Ishikawa (cell line): ENCODE measurements at regions not wholly inside any gene's neighbourhood (a gene's known extent, or its start where the extent isn't known, plus 50 kb on each side); places are given as distances from the start of the nearest gene placed in this dataset.

ENCODE experiments used
- CEBPB ChIP-seq: IDR thresholded peaks from 2 replicates; pipeline ENCODE4 v1.6.1; 2012
- CREB1 ChIP-seq: IDR thresholded peaks from 2 replicates; pipeline ENCODE4 v1.6.1; 2012; ENCODE audit warnings: low read depth
- EGR1 ChIP-seq: IDR thresholded peaks from 2 replicates; pipeline ENCODE4 v1.6.1; 2012
- EP300 ChIP-seq: IDR thresholded peaks from 2 replicates; pipeline ENCODE4 v1.6.1; 2012; ENCODE audit warnings: borderline replicate concordance
- FOXM1 ChIP-seq: IDR thresholded peaks from 2 replicates; pipeline ENCODE4 v1.6.1; 2012; ENCODE audit warnings: low read depth, borderline replicate concordance
- NFIC ChIP-seq: IDR thresholded peaks from 2 replicates; pipeline ENCODE4 v1.6.1; 2012
- RAD21 ChIP-seq: IDR thresholded peaks from 2 replicates; pipeline ENCODE4 v1.6.1; 2012; ENCODE audit warnings: low read depth
- TAF1 ChIP-seq: IDR thresholded peaks from 2 replicates; pipeline ENCODE4 v1.6.1; 2012; ENCODE audit warnings: low read depth, mild to moderate bottlenecking
- TCF12 ChIP-seq: IDR thresholded peaks from 2 replicates; pipeline ENCODE4 v1.6.1; 2012; ENCODE audit warnings: low read depth
- TEAD4 ChIP-seq: IDR thresholded peaks from 2 replicates; pipeline ENCODE4 v1.6.1; 2012
- YY1 ChIP-seq: IDR thresholded peaks from 2 replicates; pipeline ENCODE4 v1.6.1; 2012; ENCODE audit warnings: low read depth
- ZBTB7A ChIP-seq: IDR thresholded peaks from 2 replicates; pipeline ENCODE4 v1.6.1; 2012; ENCODE audit warnings: low read depth
- TF ChIP-seq, protein P1 (sequence below): IDR thresholded peaks from 2 replicates; pipeline ENCODE4 v1.6.1; 2012
- TF ChIP-seq, protein P2 (sequence below): IDR thresholded peaks from 2 replicates; pipeline ENCODE4 v1.6.1; 2012
- TF ChIP-seq, protein P3 (sequence below): IDR thresholded peaks from 2 replicates; pipeline ENCODE4 v1.6.1; 2012; ENCODE audit warnings: low read depth, mild to moderate bottlenecking

DNA sequence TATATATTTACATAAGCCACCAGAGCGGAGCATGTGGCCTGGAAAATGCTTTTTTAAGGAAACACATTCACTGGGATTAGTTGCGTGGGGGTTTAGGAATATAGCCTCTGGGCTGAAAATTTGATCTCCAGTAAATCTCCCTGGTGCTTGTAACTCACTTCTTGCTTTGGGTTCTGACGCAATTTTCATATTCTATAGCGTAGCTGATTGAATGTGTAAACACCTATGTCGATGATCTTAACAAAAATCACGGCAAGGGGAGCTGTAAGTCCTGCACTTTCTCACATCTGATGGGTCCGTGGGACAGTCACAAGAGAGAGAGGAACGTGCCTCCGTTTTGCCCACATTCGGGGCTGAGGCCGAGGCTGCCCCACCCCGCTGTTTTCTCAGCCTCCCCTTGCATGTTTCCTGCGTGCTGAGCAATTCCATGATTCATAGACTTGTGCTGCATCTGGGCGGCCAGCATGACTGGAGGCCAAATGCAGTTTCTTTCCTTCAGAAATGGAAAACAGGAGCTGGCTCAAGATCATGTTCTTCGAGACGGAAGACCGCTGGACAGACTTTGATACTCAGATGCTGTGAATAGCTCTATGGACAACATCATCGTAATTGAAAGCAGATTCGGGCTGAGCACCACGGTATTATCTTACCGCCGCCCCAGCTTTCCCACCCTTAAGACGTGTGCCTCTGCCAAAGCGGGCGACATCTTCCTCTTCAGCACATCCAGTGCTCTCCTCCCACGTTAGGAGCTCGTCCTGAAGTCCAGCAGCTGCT is 109.2 kb downstream of the TMEM18 start:
- TF ChIP-seq, protein P1, sequence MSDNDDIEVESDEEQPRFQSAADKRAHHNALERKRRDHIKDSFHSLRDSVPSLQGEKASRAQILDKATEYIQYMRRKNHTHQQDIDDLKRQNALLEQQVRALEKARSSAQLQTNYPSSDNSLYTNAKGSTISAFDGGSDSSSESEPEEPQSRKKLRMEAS, result no peak
- TF ChIP-seq FOXM1 (no peak), CEBPB (no peak), ZBTB7A (no peak), RAD21 (no peak), YY1 (no peak), CREB1 (no peak), EP300 (no peak), NFIC (no peak), EGR1 (no peak), TEAD4 (no peak)
- TF ChIP-seq, protein P2, sequence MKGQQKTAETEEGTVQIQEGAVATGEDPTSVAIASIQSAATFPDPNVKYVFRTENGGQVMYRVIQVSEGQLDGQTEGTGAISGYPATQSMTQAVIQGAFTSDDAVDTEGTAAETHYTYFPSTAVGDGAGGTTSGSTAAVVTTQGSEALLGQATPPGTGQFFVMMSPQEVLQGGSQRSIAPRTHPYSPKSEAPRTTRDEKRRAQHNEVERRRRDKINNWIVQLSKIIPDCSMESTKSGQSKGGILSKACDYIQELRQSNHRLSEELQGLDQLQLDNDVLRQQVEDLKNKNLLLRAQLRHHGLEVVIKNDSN, result no peak
- TF ChIP-seq, protein P3, sequence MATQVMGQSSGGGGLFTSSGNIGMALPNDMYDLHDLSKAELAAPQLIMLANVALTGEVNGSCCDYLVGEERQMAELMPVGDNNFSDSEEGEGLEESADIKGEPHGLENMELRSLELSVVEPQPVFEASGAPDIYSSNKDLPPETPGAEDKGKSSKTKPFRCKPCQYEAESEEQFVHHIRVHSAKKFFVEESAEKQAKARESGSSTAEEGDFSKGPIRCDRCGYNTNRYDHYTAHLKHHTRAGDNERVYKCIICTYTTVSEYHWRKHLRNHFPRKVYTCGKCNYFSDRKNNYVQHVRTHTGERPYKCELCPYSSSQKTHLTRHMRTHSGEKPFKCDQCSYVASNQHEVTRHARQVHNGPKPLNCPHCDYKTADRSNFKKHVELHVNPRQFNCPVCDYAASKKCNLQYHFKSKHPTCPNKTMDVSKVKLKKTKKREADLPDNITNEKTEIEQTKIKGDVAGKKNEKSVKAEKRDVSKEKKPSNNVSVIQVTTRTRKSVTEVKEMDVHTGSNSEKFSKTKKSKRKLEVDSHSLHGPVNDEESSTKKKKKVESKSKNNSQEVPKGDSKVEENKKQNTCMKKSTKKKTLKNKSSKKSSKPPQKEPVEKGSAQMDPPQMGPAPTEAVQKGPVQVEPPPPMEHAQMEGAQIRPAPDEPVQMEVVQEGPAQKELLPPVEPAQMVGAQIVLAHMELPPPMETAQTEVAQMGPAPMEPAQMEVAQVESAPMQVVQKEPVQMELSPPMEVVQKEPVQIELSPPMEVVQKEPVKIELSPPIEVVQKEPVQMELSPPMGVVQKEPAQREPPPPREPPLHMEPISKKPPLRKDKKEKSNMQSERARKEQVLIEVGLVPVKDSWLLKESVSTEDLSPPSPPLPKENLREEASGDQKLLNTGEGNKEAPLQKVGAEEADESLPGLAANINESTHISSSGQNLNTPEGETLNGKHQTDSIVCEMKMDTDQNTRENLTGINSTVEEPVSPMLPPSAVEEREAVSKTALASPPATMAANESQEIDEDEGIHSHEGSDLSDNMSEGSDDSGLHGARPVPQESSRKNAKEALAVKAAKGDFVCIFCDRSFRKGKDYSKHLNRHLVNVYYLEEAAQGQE, result no peak

DNA sequence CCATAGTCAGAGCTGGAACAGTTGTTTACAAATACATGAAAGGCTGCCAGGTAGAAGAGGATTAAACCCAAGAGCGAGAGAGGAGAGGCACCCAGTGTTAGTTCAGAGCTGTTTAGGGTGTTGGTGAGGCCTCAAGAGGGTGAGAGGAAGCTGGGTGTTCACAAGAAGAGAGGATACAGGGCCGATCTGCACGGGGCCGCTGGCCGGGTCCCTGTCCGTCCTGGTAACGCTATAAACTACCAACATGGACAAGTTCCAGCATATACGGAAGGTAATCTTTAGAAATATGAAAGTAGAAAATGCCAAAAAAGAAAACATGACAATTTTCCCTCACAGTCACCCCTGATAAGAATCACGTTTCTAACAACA is 109.7 kb downstream of the TMEM18 start:
- TF ChIP-seq ZBTB7A (no peak), RAD21 (no peak), TAF1 (no peak), EGR1 (no peak), CEBPB (no peak), TCF12 (no peak), YY1 (no peak), TEAD4 (no peak), FOXM1 (no peak), EP300 (no peak), NFIC (no peak)
- TF ChIP-seq, protein P3, result no peak

DNA sequence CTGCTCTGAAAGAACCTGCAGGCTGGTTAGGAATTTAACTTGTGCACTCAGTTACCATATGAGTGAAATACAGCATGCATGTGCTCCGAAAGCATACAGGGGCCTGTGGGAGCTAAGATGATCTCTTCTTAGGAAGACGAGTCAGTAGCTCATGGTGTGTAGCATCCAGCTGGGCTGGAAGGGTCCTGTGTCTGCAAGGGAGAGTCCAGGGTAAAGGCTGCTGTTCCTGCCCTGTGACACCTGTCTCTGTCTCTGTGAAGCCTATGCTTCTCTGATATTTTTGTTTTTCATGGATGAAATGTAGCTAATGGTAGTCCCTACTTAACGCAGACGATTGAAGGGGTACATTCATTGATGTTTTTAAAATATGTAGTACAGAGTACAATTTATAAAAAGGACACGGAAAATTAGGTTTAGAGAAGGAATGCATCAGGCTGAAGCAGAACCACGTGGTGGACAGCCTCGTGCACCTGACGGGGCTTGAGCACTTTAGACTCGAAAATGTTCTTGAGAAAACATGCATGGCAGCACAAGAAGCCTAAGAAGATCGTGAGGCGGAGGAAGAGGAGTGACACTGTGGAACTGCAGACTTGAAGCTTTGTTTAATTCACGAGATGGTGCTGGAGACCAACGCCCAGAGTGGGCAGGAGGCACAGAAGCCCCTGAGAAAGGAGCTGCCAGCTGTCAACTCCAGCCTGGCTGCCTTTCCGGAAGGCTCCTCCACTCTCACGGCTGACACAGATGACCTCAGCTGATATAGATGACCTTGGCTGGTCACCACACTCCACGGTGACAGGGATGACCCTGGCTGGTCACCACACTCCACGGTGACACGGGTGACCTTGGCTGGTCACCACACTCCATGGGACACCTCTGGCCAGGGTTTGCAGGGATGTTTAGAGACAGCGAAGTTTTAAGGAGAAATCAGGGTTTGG is 110.6 kb downstream of the TMEM18 start:
- TF ChIP-seq EP300 (no peak), FOXM1 (no peak), TCF12 (no peak), YY1 (no peak), CEBPB (no peak), CREB1 (no peak), NFIC (no peak), ZBTB7A (no peak), RAD21 (no peak), EGR1 (no peak), TEAD4 (no peak), TAF1 (no peak)
- TF ChIP-seq, protein P3, result no peak
- TF ChIP-seq, protein P2, result no peak
- TF ChIP-seq, protein P1, result no peak
